GM19397 (cell line): ENCODE measurements at regions not wholly inside any gene's neighbourhood (a gene's known extent, or its start where the extent isn't known, plus 50 kb on each side); places are given as distances from the start of the nearest gene placed in this dataset.
"Not testable (repeated sequence)": the region's sequence is repeated elsewhere in the genome, so short reads cannot be mapped to it uniquely, and the experiment has no call there.

Source experiments
- ATAC-seq: cut with Tn5 transposase; IDR thresholded peaks from one replicate; pipeline ENCODE4 v1.9.1; 2021; ENCODE audit warnings: mild to moderate bottlenecking, moderate library complexity; ENCODE audit not compliant: unreplicated experiment

- no peak for ATAC-seq
Observed at GRCh38 chr9:81083854-81084512, 605.4 kb downstream of the TLE1 start.

GRCh38 chr9:81083067-81083466 is 606.3 kb downstream of the TLE1 start:
- ATAC-seq = no peak

GRCh38 chr9:81082221-81082620 is 607.1 kb downstream of the TLE1 start:
- ATAC-seq = no peak

- ATAC-seq = no peak
Observed at GRCh38 chr9:81080900-81081299, 608.4 kb downstream of the TLE1 start.

GRCh38 chr9:81080185-81080584 is 609.2 kb downstream of the TLE1 start:
- no peak for ATAC-seq

- no peak for ATAC-seq
Observed at GRCh38 chr9:81079055-81079454, 610.3 kb downstream of the TLE1 start.

GRCh38 chr9:81078555-81078954 is 610.8 kb downstream of the TLE1 start:
- no peak for ATAC-seq

GRCh38 chr9:81077572-81077971 is 611.8 kb downstream of the TLE1 start:
- ATAC-seq = no peak

GRCh38 chr9:81076131-81076530 is 613.2 kb downstream of the TLE1 start:
- ATAC-seq = no peak

- no peak for ATAC-seq
Observed at GRCh38 chr9:81074221-81074620, 615.1 kb downstream of the TLE1 start.

- ATAC-seq = no peak
Observed at GRCh38 chr9:81073821-81074220, 615.5 kb downstream of the TLE1 start.

- ATAC-seq = no peak
Observed at GRCh38 chr9:81072758-81073157, 616.6 kb downstream of the TLE1 start.

GRCh38 chr9:81071108-81071507 is 618.2 kb downstream of the TLE1 start:
- no peak for ATAC-seq

- ATAC-seq = no peak
Observed at GRCh38 chr9:81070689-81071088, 618.7 kb downstream of the TLE1 start.

GRCh38 chr9:81069923-81070322 is 619.4 kb downstream of the TLE1 start:
- ATAC-seq = no peak

- no peak for ATAC-seq
Observed at GRCh38 chr9:81069038-81069795, 620.1 kb downstream of the TLE1 start.

- not testable (repeated sequence) for ATAC-seq
Observed at GRCh38 chr9:81062995-81063394, 626.4 kb downstream of the TLE1 start.

GRCh38 chr9:81058782-81059181 is 630.6 kb downstream of the TLE1 start:
- ATAC-seq = no peak

GRCh38 chr9:81053298-81054025 is 635.9 kb downstream of the TLE1 start:
- no peak for ATAC-seq

- no peak for ATAC-seq
Observed at GRCh38 chr9:81052846-81053245, 636.5 kb downstream of the TLE1 start.

- no peak for ATAC-seq
Observed at GRCh38 chr9:81047280-81047679, 642.1 kb downstream of the TLE1 start.

GRCh38 chr9:81045658-81046057 is 643.7 kb downstream of the TLE1 start:
- no peak for ATAC-seq
